Kasumi-1 (cell line): ENCODE measurements at regions not wholly inside any gene's neighbourhood (a gene's known extent, or its start where the extent isn't known, plus 50 kb on each side); places are given as distances from the start of the nearest gene placed in this dataset.

Experiments used
- DNase-seq, 2 experiments: peaks; one replicate each; lab custom pipeline; 2025; lab: John Stamatoyannopoulos, UW

DNA sequence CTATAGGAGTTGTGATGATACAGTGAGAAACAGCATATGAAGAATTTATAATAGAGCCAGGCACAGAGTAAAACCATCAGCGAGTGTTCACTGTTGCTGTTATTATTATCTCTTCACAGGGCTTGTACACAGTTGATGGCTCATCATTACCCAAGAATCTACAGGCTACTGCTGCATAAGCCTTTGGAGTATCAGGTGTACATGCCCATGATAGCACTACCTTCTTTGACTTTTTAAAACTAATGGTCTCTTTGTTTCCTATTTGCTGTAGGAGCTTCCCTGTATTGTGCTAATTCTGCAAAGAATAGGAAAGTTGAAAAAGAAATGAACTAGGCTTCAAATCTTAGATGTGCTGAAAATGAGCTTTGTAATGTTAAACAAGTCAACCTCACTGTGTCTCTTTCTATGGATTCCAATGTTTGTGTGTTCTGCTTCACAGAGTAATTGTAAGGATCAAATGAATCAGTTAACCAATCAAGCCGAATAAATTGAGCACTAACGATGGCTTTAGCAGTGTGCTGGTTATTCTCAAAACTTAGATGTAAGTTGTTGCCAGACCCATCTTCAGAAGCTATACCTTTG, 138.8 kb downstream of the TUSC7 start:
- DNase-seq: no peak

GRCh38 chr3:116849261-116849688, 139.7 kb downstream of the TUSC7 start:
- DNase-seq: no peak

- DNase-seq: no peak
These were observed 143.2 kb downstream of the TUSC7 start for GRCh38 chr3:116852803-116853202.

DNA sequence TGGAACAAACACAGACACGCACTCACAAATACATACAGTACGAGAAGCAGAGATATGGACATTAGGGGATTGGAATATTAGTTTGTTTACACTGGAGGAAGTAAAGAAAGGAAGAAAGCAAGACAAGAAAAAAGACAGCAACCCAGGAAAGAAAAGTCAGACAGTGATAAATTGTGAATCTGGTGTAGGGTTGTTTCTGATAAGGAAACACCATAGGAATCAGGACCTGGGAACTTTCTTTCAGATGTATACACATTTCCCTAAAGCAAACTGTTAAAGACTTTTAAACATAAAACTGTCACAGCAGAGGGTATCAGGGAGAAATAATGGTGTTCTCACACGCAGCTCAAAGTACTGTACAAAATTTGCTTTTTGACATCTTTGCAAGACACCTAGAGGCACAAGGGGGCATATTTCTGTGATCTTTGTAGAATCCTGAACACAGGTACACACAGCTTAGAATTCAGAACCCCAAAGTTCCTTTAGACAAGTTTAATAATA, 153.7 kb downstream of the TUSC7 start:
- no peak for DNase-seq

DNA sequence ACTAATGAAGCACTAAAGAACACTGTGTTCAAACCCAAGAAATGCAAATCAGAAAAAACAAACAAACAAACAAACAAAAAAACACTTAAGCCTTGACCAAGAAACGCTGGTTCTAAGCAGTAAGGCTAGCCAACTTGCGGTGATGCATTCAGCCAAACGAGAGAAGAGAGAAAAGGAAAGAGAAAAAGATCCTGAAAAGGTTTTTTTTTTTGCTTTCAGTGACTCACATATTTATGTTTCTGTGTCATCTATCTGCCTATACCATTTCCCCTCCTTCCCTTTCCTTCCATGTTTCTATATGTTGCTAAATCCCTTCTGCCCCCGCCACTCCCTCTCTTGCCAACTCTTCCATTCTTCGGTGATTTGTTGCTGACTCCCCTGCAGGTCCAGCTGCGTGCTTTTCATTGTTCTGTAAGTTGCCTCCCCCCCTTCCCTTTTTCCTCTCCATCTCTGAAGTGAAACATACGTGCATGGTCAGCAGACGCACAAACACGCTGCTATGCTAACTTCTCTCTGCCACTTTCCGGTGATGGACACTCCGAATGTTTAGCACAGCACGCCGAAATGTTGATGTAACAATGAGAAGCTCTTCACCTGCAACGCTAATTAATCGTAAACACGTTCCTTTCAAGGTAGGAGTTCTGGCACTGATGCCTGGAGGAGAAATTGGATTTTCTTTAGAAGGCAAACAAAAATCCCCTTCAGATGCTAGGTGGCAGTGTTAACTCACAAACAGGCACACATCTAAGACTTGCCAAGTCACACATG, 154.4 kb downstream of the TUSC7 start:
- peak; percentile 35 to 62 for DNase-seq

DNA sequence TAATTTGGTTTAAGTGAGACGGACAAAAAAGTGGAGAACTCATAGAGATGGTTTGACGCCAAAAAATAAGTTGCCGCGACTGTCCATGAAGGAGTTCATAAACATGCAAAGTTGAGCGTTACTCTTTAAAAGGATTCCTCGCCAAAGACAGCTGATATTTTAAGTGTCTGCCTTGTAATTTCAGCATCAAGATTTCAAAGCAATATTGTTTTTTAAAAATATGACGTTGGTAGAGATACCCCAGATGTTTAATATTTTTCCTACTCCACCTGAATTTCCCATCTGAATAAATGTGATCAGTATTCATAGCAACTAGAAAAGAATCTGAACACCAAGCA, 155.0 kb downstream of the TUSC7 start:
- no peak for DNase-seq

GRCh38 chr3:116870379-116870778, 160.8 kb downstream of the TUSC7 start:
- no peak for DNase-seq

DNA sequence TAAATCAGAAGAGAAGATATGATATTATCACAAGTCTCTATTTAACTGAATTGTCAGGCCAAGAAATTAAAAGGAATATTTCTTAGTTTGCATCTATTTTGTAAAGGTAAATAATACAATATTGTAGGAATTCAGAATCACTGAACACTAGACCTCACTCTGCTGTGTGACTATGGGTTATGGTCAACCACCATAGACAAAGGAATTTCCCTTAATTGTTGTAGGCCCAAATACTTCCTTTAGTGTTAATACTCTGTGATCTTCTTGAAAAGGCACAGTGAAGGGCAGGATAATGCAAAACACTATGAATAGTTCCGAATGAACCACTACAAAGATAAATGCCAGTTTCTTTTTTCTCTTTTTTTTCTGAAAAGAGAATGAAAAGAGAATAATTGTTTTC, 162.3 kb downstream of the TUSC7 start:
- no peak for DNase-seq

DNA sequence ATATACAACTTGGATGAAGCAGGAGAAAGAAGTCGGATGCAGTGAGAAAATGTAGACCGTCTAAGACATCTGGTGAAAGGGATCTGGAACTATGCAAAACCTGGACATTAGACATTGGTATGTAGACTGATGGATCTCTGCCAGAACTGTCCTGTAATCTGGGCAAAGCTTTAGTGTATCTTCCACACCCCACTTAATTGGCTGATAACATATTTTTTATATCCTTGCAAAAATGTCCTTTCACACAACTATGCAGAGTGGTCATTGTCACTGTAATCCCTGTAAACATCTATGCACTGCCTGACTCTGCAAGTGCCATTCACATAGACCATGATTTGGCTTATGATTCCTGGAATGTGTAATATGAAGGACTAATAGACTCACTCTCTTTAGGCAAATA, 163.1 kb downstream of the TUSC7 start:
- DNase-seq: no peak

DNA sequence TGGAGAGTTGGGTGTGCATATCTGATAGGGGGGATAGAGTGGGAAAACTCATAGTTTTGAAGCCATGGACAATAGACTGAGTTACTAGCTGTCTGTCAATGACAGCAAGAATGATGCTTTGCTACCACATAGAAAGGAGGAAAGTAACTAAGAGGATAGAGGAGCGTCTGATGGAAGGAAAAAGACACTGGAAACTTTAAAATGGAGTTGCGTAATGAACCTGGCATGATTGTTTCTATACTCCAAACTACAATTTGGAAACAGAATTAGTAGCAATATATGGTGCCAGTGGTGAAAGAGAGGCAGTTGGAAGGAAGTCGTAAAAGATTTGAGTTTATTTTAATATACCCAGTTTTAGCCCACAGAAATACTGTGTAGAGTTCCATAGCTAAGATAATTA, 163.6 kb downstream of the TUSC7 start:
- DNase-seq: no peak

- no peak for DNase-seq
These were observed 168.4 kb downstream of the TUSC7 start for GRCh38 chr3:116877968-116878367.

- no peak for DNase-seq
These were observed 176.8 kb downstream of the TUSC7 start for GRCh38 chr3:116886202-116886893.

DNA sequence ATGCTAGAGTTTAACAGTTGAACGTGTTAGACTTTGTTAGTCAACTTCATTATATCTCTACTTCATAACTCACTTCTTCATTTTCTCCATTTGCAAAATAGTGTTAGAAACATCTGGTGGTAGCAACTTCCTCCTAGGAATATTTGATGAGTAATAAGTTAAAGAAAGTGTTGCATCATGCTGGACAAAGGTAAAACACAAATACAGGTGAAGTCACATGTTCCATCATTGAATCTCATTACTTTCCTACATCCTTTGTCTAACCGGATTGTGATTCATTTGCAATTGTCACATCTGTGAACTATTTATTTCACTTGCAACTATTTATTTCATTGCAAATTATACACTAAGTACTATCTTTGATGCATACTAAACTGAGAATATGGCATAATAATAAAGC, 186.5 kb downstream of the TUSC7 start:
- DNase-seq: no peak

DNA sequence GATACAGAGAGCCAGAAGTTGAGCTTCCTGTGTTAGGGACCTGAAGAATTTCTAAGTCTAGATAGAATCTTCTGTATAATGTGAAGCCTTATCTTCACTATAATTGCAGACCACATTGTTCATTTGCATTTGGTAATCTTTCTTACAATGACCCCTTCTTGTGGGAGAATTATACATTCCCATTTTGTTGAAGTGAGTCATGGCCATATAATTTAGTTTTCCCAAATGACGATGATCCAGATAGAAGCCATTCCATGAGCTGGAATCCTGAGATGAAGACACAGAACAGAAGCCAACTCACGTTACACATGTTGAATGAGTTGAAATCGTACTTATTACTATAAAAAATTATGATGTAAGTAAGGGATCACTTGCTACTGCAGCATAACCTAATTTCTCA, 187.8 kb downstream of the TUSC7 start:
- DNase-seq: no peak

- DNase-seq: no peak
These were observed 189.7 kb downstream of the TUSC7 start for GRCh38 chr3:116899253-116899652.

DNA sequence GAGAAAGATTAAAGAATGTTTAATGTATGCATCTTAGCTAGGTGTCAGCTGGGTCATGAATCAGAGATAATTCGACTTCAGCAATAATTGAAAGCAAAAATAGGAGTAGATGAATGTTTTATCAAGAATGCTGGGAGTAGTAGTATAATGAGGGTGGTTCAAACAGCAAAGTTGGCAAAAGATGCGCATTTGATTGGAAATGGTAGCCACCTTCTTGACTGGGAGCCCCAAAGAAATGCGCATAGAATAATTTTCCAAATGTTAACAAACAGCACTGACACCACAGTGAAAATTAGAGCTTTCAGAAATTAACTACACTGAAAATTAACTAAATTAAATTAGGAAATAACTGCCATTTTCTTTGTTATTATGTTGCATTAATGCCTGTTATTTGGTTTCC, 195.8 kb downstream of the TUSC7 start:
- no peak for DNase-seq

GRCh38 chr3:116905794-116906193, 196.2 kb downstream of the TUSC7 start:
- DNase-seq: no peak

DNA sequence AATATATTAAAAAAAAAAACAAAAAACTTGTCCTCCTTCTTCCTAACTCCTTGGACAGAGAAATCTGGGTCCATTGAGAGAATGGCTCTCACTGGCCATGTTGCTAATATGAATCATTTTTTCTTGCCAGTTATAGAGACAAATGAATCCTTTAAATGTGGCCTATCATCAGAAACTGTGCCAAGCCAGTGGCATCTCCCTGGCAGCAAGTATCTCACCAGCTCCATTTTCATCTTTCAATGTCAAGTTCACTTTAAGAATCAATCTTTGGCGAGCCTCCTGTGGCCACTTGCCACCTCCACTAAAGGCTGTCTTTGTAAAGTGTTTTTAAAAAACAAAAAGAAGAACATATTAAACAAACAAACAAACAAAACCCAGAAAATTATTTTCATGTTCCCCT, 202.5 kb downstream of the TUSC7 start:
- no peak for DNase-seq

DNA sequence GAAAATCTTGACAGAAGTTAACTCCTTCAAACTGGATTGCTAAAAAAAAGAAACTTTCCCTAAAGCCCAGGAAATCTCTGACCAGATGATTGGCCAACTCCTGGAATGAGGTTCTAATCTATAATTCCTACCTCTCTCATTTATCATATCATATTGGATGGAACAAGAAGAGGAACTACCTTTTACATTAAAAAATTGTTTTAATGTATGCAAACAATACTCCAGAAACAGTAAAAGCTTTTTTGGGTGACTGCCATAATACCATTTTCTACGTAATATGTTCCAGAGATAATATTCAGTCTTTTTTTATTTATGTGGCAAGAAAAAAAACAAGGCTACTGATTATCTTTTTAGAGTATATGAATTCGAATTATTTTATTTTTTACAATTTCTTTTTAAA, 204.4 kb downstream of the TUSC7 start:
- no peak for DNase-seq

DNA sequence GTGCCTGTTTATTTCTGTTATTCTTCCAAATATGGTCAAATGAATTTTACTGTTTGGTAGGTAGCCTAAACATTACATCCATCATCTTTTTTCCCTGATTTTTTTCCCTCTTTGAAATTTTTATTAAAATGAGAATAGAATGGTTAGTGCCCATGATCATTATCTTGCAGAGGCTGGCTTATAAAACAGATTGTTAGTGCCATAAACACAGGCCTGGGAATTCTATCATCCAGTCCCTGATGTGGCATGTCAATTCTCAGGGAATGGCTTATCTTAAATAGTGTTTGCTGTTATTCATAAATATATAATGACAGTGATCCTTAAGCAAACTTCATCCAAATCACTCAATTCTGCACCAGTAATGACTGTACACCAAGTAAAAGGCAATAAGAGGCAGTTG, 207.3 kb downstream of the TUSC7 start:
- no peak for DNase-seq

- DNase-seq: no peak
These were observed 211.4 kb downstream of the TUSC7 start for GRCh38 chr3:116920826-116921610.

GRCh38 chr3:116927918-116928317, 218.3 kb downstream of the TUSC7 start:
- no peak for DNase-seq
